HTERT RPE-1 (cell line): ENCODE measurements at regions not wholly inside any gene's neighbourhood (a gene's known extent, or its start where the extent isn't known, plus 50 kb on each side); places are given as distances from the start of the nearest gene placed in this dataset.

Source experiments
- in situ Hi-C: fragments of 300-500 bp; cut with MboI; formaldehyde crosslinking; loops from 4 replicates; pipeline ENCODE4 v1.14.3; 2020; ENCODE audit warnings: low sequenced_read_pairs

- in situ Hi-C loops, result loop anchor here (25.0 kb wide), 1 partner anchor 171 kb away; no protein-coding TSS in a partner anchor
Measured at GRCh38 chr11:19566583-19567379, 145.9 kb upstream of the NAV2 start.

GRCh38 chr11:19565639-19566038, 147.0 kb upstream of the NAV2 start:
- in situ Hi-C loops, result loop anchor here (25.0 kb wide), 1 partner anchor 172 kb away; no protein-coding TSS in a partner anchor

GRCh38 chr11:19562156-19562555, 150.5 kb upstream of the NAV2 start:
- in situ Hi-C loops, result loop anchor here (25.0 kb wide), 1 partner anchor 175 kb away; no protein-coding TSS in a partner anchor

GRCh38 chr11:19561011-19561410, 151.6 kb upstream of the NAV2 start:
- in situ Hi-C loops, result loop anchor here (25.0 kb wide), 1 partner anchor 176 kb away; no protein-coding TSS in a partner anchor

- in situ Hi-C loops, result loop anchor here (25.0 kb wide), 1 partner anchor 177 kb away; no protein-coding TSS in a partner anchor
Measured at GRCh38 chr11:19560156-19560555, 152.5 kb upstream of the NAV2 start.

GRCh38 chr11:19559746-19560145, 152.9 kb upstream of the NAV2 start:
- in situ Hi-C loops, result loop anchor here (25.0 kb wide), 1 partner anchor 178 kb away; no protein-coding TSS in a partner anchor

GRCh38 chr11:19558189-19558986, 154.2 kb upstream of the NAV2 start:
- in situ Hi-C loops, result loop anchor here (25.0 kb wide), 1 partner anchor 179 kb away; no protein-coding TSS in a partner anchor

- in situ Hi-C loops, result loop anchor here (25.0 kb wide), 1 partner anchor 180 kb away; no protein-coding TSS in a partner anchor
Measured at GRCh38 chr11:19557720-19558140, 154.9 kb upstream of the NAV2 start.

- in situ Hi-C loops, result loop anchor here (25.0 kb wide), 1 partner anchor 180 kb away; no protein-coding TSS in a partner anchor
Measured at GRCh38 chr11:19557185-19557584, 155.5 kb upstream of the NAV2 start.

GRCh38 chr11:19555266-19555665, 157.4 kb upstream of the NAV2 start:
- in situ Hi-C loops, result loop anchor here (25.0 kb wide), 1 partner anchor 182 kb away; no protein-coding TSS in a partner anchor

- in situ Hi-C loops, result loop anchor here (25.0 kb wide), 1 partner anchor 183 kb away; no protein-coding TSS in a partner anchor
Measured at GRCh38 chr11:19553683-19554333, 158.8 kb upstream of the NAV2 start.

- in situ Hi-C loops, result loop anchor here (25.0 kb wide), 1 partner anchor 185 kb away; no protein-coding TSS in a partner anchor
Measured at GRCh38 chr11:19552656-19553260, 159.9 kb upstream of the NAV2 start.

GRCh38 chr11:19552161-19552560, 160.5 kb upstream of the NAV2 start:
- in situ Hi-C loops, result loop anchor here (25.0 kb wide), 1 partner anchor 185 kb away; no protein-coding TSS in a partner anchor

- in situ Hi-C loops, result loop anchor here (25.0 kb wide), 1 partner anchor 186 kb away; no protein-coding TSS in a partner anchor
Measured at GRCh38 chr11:19551457-19551856, 161.2 kb upstream of the NAV2 start.

- in situ Hi-C loops, result loop anchor here (25.0 kb wide), 1 partner anchor 485 kb away; the partner anchor contains the start of gene MRGPRX2
Measured at GRCh38 chr11:19547044-19547443, 165.6 kb upstream of the NAV2 start.

- in situ Hi-C loops, result loop anchor here (25.0 kb wide), 1 partner anchor 484 kb away; the partner anchor contains the start of gene MRGPRX2
Measured at GRCh38 chr11:19546325-19546724, 166.3 kb upstream of the NAV2 start.

- in situ Hi-C loops, result loop anchor here (25.0 kb wide), 1 partner anchor 479 kb away; the partner anchor contains the start of gene MRGPRX2
Measured at GRCh38 chr11:19541521-19542049, 171.1 kb upstream of the NAV2 start.

- in situ Hi-C loops, result loop anchor here (25.0 kb wide), 1 partner anchor 478 kb away; the partner anchor contains the start of gene MRGPRX2
Measured at GRCh38 chr11:19539861-19540260, 172.8 kb upstream of the NAV2 start.

- in situ Hi-C loops, result loop anchor here (25.0 kb wide), 1 partner anchor 476 kb away; the partner anchor contains the start of gene MRGPRX2
Measured at GRCh38 chr11:19537803-19538453, 174.7 kb upstream of the NAV2 start.
